RWPE1 (cell line): ENCODE measurements at regions not wholly inside any gene's neighbourhood (a gene's known extent, or its start where the extent isn't known, plus 50 kb on each side); places are given as distances from the start of the nearest gene placed in this dataset.
"Not testable (repeated sequence)": the region's sequence is repeated elsewhere in the genome, so short reads cannot be mapped to it uniquely, and the experiment has no call there.

ENCODE experiments used
- CTCF ChIA-PET: fragments of 350-600 bp; sonication (Branson Sonifier 250); formaldehyde crosslinking; extraction: SDS; loops from one replicate; lab custom pipeline; 2021; lab: Yijun Ruan, JAX
- POLR2A ChIA-PET: fragments of 400-600 bp; formaldehyde crosslinking; extraction: SDS; loops from one replicate; lab custom pipeline; 2020; ENCODE audit warnings: antibody characterized with exemption; ENCODE audit not compliant: low non-redundant PET; lab: Yijun Ruan, JAX
- DNase-seq: peaks from one replicate; pipeline ENCODE4 v3.0.0; 2012; ENCODE audit warnings: low spot score
- H3K27ac ChIP-seq: fragments of 450-650 bp; 2 replicates; pipeline ENCODE4 v1.5.1; 2017
- TF ChIP-seq, protein P1 (sequence below): fragments of 450-650 bp; conservative IDR thresholded peaks from 2 replicates; pipeline ENCODE4 v1.5.1; 2017; ENCODE audit warnings: low read depth, mild to moderate bottlenecking

DNA sequence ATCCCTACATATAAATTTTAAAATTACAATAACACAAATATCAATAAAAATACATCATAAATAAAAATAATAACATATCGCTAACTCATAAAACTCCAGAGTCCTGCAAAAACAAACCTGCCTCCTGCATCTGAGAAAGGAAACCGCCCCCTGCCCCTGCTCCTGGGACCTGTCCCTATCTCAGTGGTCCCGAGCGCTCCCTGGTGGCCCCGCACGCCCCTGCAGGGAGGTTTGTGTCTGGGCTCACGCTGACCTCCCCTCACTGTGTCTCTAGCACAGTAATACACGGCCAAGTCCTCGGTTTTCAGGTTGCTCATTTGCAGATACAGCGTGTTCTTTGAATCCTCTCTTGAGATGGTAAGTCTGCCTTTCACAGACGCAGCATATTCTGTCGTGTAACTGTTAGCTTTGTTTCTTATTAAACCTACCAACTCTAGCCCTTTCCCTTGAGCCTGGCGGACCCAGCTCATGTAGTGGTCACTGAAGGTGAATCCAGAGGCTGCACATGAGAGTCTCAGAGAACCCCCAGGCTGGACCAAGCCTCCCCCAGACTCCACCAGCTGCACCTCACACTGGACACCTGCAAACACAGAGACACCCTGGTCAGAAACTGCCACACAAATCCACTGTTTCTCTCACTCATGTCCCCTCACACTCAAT lies 554.1 kb downstream of the GOLGA6L6 start:
- POLR2A ChIA-PET = no interaction called here
- TF ChIP-seq, protein P1, sequence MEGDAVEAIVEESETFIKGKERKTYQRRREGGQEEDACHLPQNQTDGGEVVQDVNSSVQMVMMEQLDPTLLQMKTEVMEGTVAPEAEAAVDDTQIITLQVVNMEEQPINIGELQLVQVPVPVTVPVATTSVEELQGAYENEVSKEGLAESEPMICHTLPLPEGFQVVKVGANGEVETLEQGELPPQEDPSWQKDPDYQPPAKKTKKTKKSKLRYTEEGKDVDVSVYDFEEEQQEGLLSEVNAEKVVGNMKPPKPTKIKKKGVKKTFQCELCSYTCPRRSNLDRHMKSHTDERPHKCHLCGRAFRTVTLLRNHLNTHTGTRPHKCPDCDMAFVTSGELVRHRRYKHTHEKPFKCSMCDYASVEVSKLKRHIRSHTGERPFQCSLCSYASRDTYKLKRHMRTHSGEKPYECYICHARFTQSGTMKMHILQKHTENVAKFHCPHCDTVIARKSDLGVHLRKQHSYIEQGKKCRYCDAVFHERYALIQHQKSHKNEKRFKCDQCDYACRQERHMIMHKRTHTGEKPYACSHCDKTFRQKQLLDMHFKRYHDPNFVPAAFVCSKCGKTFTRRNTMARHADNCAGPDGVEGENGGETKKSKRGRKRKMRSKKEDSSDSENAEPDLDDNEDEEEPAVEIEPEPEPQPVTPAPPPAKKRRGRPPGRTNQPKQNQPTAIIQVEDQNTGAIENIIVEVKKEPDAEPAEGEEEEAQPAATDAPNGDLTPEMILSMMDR = peak; percentile 35; the same call in 1 of the 2 replicates
- DNase-seq = no peak
- H3K27ac ChIP-seq = no peak overlapping the region
- CTCF ChIA-PET = interaction anchor here (0.8 kb wide), 1 partner anchor 675 kb away, joined by 4 read pairs; no protein-coding TSS in a partner anchor

DNA sequence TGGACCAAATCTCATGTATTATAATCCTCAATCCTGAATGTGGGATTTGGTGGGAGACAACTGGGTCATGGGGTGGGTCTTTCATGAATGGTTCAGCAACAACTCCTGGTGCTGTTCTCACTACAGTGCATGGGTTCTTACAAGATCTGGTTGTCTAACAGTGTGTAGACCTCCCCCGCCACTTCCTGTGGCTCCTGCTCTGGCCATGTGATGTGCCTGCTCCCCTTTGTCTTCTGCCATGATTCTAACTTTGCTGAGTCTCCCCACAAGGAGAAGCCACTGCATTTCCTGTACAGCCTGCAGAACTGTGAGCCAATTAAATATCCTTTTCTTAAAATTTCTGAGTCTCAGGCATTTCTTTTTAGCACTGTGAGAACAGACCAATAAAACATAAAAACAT lies 557.5 kb downstream of the GOLGA6L6 start:
- ChIA-PET POLR2A (no interaction called here), CTCF (no interaction called here)
- no peak for DNase-seq
- TF ChIP-seq, protein P1 = no peak
- H3K27ac ChIP-seq = no peak overlapping the region

DNA sequence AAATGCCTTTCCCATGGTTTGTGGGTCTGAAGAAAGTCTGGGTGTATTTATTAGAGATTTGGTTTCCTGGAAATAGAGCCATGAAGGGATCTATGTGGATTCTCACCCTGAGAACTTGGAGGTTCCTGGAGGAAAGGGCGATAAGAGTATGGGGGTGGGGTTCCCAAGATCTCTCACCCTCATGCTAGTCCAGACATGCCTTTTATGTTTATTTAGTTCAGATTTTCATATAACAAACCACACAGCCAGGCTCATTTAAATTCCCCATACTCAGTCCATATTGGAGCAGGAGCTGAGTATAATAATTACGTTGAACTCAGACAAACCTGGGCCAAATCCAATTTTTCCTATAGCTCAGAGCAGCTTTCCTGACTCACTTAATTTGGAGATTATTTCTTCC lies 566.6 kb downstream of the GOLGA6L6 start:
- H3K27ac ChIP-seq = no peak overlapping the region
- TF ChIP-seq, protein P1 = no peak
- ChIA-PET CTCF (no interaction called here), POLR2A (no interaction called here)
- no peak for DNase-seq

DNA sequence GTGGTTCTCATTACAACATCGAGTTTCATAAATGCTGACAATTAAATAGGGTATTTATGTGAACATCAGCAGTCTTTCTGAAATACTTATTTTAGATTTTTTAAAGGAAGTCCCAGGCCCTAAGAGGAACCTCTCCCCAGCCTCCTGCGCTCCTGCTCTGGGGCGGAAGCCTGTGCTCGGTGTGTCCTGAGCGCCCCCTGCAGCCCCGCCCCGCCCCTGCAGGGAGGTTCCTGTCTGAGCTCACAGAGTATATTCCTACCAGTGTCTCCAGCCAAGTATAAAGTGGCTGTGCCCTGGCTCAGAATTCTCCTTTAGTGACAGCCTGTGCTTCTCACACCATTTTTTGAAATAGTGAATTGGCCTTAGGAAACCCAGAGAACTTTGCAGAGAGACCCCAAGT lies 567.9 kb downstream of the GOLGA6L6 start:
- DNase-seq = no peak
- ChIA-PET POLR2A (no interaction called here), CTCF (no interaction called here)
- TF ChIP-seq, protein P1 = no peak
- H3K27ac ChIP-seq = no peak overlapping the region

DNA sequence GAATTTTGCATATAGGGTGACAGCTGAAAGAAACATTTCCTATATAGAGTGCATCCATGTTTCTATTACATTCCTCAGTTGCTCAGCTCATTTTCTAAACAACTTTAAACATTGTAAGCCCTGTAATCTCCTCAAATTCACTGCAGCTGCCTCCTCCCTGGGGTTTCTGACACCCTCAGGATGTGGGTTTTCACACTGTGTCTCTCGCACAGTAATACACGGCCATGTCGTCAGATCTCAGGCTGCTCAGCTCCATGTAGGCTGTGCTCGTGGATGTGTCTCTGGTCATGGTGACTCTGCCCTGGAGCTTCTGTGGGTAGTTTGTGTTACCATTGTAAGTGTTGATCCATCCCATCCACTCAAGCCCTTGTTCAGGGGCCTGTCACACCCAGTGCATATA lies 569.0 kb downstream of the GOLGA6L6 start:
- CTCF ChIA-PET = not testable (repeated sequence)

DNA sequence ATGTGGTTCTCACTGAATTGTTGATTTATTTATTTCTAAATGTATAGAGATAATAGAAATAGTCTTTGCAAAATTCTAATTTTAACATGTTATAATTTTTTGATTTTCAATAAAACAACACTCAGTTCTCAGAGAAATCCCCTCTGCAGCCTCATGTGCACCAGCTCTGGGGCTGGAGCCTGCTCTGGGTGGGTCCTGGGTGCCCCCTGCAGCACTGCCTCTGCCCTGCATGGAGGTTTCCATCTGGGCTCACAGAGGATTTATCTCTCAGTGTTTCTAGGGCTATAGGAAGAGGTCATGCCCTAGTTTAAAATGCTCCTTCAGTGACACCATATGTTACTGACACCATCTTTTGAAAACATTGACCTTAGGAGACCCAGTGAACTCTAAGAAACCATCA lies 576.0 kb downstream of the GOLGA6L6 start:
- H3K27ac ChIP-seq, DNase-seq, POLR2A ChIA-PET: not testable (repeated sequence)
- CTCF ChIA-PET = interaction anchor here (0.6 kb wide), 1 partner anchor 8 kb away, joined by 5 read pairs; no protein-coding TSS in a partner anchor

More for the DNA sequence above, 569.0 kb downstream of the GOLGA6L6 start:
- POLR2A ChIA-PET, DNase-seq, H3K27ac ChIP-seq: not testable (repeated sequence)

DNA sequence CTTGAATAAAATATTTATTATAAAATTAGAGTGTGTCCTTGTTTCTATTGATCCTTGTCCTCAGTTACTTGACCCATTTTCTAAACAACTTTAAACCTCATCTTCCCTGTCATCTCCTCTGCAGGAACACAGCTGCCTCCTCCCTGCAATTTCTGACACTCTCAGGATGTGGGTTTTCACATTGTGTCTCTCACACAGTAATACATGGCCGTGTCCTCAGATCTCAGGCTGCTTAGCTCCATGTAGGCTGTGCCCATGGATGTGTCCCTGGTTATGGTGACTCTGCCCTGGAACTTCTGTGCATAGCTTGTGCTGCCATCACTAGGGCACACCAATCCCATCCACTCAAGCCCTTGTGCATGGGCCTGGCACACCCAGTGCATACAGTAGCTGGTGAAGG lies 577.1 kb downstream of the GOLGA6L6 start:
- CTCF ChIA-PET, H3K27ac ChIP-seq, DNase-seq: not testable (repeated sequence)

DNA sequence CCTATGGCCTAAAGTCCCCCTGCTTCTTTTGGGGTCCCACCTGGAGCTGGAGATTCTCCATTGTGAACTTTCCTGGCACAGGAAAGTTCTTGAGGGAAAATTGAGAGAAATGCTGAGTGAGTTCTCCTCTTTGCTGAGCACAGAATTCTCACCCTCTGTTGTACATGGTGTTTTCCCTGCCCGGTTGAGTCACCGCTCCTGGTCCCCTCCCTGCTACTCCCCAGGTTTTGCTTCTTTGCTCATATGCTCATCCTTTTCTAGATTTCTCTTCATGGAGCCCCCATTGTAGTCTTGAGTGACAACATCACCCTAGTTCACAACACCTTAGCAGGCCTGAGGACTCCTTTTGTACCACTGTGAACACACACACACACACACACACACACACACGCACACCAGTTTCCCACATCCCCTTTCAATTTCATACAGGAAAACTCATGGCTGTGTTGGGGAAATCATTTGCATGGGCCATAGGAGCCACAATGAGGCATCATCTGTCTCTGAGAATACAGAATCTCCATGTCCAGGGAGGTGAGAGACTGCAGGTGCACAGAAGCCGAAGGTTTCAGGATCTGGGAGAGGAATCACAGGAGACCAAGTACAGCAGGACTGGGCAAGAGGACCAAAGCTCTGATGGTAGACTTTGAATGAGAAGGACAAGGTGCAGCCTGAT lies 585.3 kb downstream of the GOLGA6L6 start:
- no peak overlapping the region for H3K27ac ChIP-seq
- DNase-seq = no peak
- POLR2A ChIA-PET = no interaction called here
- CTCF ChIA-PET = interaction anchor here (0.7 kb wide), 1 partner anchor 11 kb away, joined by 3 read pairs; no protein-coding TSS in a partner anchor
- TF ChIP-seq, protein P1 = no peak

More for the DNA sequence above, 577.1 kb downstream of the GOLGA6L6 start:
- POLR2A ChIA-PET = not testable (repeated sequence)
